ENCODE measurements at regions not wholly inside any gene's neighbourhood (a gene's known extent, or its start where the extent isn't known, plus 50 kb on each side); places are given as distances from the start of the nearest gene placed in this dataset.

GRCh38 chr9:89803403-89803802 is 198.6 kb downstream of the GADD45G start:
- H3K27me3 ChIP-seq (ENCODE audit: insufficient read depth, low read depth, low read length), result no peaks in the 10 kb centered on the region

GRCh38 chr9:89804766-89805531 is 200.1 kb downstream of the GADD45G start:
- TF ChIP-seq TAF1 (IDR thresholded peaks at IDR 0.05; ENCODE audit: low read depth) (no peak), REST (IDR thresholded peaks at IDR 0.05; ENCODE audit: borderline replicate concordance) (no peak)

More at GRCh38 chr9:89803403-89803802, 198.6 kb downstream of the GADD45G start:
- Histone ChIP-seq H3K36me3 (ENCODE audit: insufficient read depth, low read length) (no peaks in the 10 kb centered on the region), H3K79me2 (replicated peaks; ENCODE audit: insufficient read depth, low read length) (no peaks in the 10 kb centered on the region), H3K9me3 (ENCODE audit: low read length) (no peaks in the 10 kb centered on the region), H4K20me1 (ENCODE audit: insufficient read depth) (no peaks in the 10 kb centered on the region), H3K4me3 (ENCODE audit: low read length) (no peak overlapping the region), H3K9ac (ENCODE audit: low read length) (no peak overlapping the region), H3K4me2 (ENCODE audit: low read length) (no peak overlapping the region), H3F3A (ENCODE audit: insufficient read depth, low read length, poor library complexity, severe bottlenecking) (no peaks in the 10 kb centered on the region), H3K9me2 (ENCODE audit: insufficient read depth, low read length) (no peaks in the 10 kb centered on the region), H2AFZ (ENCODE audit: low read depth, low read length) (no peak overlapping the region), H3K27ac (ENCODE audit: low read length) (no peak overlapping the region)
- TF ChIP-seq REST (IDR thresholded peaks at IDR 0.05; ENCODE audit: borderline replicate concordance) (no peak), RAD21 (conservative IDR thresholded peaks at IDR 0.05) (no peak), EZH2 (IDR thresholded peaks at IDR 0.05; ENCODE audit: borderline replicate concordance, insufficient read depth, low read length, poor library complexity, severe bottlenecking) (no peak), SMC3 (conservative IDR thresholded peaks at IDR 0.05; ENCODE audit: poor library complexity) (no peak)

More at GRCh38 chr9:89804766-89805531, 200.1 kb downstream of the GADD45G start:
- Histone ChIP-seq H4K20me1 (ENCODE audit: insufficient read depth) (no peaks in the 10 kb centered on the region), H3K9ac (ENCODE audit: low read length) (no peak overlapping the region), H2AFZ (ENCODE audit: low read depth, low read length) (no peak overlapping the region), H3K9me2 (ENCODE audit: insufficient read depth, low read length) (no peaks in the 10 kb centered on the region), H3K9me3 (ENCODE audit: low read length) (no peaks in the 10 kb centered on the region), H3K79me2 (replicated peaks; ENCODE audit: insufficient read depth, low read length) (no peaks in the 10 kb centered on the region), H3K36me3 (ENCODE audit: insufficient read depth, low read length) (no peaks in the 10 kb centered on the region), H3K4me2 (ENCODE audit: low read length) (no peak overlapping the region), H3K27me3 (ENCODE audit: insufficient read depth, low read depth, low read length) (no peaks in the 10 kb centered on the region), H3K4me3 (ENCODE audit: low read length) (no peak overlapping the region), H3K27ac (ENCODE audit: low read length) (no peak overlapping the region), H3F3A (ENCODE audit: insufficient read depth, low read length, poor library complexity, severe bottlenecking) (no peaks in the 10 kb centered on the region)
